MM.1S (cell line): ENCODE measurements at regions not wholly inside any gene's neighbourhood (a gene's known extent, or its start where the extent isn't known, plus 50 kb on each side); places are given as distances from the start of the nearest gene placed in this dataset.

Experiments used
- DNase-seq: peaks from one replicate; pipeline ENCODE4 v3.0.0-alpha.2; 2015
- H2AFZ ChIP-seq: fragments of 300-600 bp; sonication (generic); 2 replicates; pipeline ENCODE4 v1.6.0; 2016; ENCODE audit warnings: antibody characterized with exemption, low read length
- H3F3A ChIP-seq: fragments of 300-600 bp; sonication (generic); 2 replicates; pipeline ENCODE4 v1.6.1; 2016; ENCODE audit warnings: mild to moderate bottlenecking, antibody characterized with exemption, low read length, moderate library complexity, mixed read lengths; ENCODE audit not compliant: insufficient read depth
- H3K27ac ChIP-seq: fragments of 300-600 bp; sonication (generic); 2 replicates; pipeline ENCODE4 v1.5.1; 2016; ENCODE audit warnings: mild to moderate bottlenecking, low read length
- H3K27me3 ChIP-seq: fragments of 300-600 bp; sonication (generic); replicated peaks from 2 replicates; pipeline ENCODE4 v1.6.0; 2016; ENCODE audit warnings: low read length; ENCODE audit not compliant: insufficient read depth
- H3K36me3 ChIP-seq: fragments of 300-600 bp; sonication (generic); replicated peaks from 2 replicates; pipeline ENCODE4 v1.6.1; 2016; ENCODE audit warnings: mild to moderate bottlenecking, low read length, mixed read lengths; ENCODE audit not compliant: insufficient read depth
- H3K4me1 ChIP-seq: fragments of 300-600 bp; sonication (generic); 2 replicates; pipeline ENCODE4 v1.6.1; 2016; ENCODE audit warnings: low read length, mixed read lengths
- H3K4me2 ChIP-seq: fragments of 300-600 bp; sonication (generic); 2 replicates; pipeline ENCODE4 v1.6.0; 2016; ENCODE audit warnings: low read depth, low read length
- H3K4me3 ChIP-seq: fragments of 300-600 bp; sonication (generic); 2 replicates; pipeline ENCODE4 v1.5.1; 2016; ENCODE audit warnings: low read length, mixed read lengths
- H3K79me2 ChIP-seq: fragments of 300-600 bp; sonication (generic); 2 replicates; pipeline ENCODE4 v1.6.1; 2016; ENCODE audit warnings: mixed run types, low read length, mixed read lengths
- H3K9ac ChIP-seq: fragments of 300-600 bp; sonication (generic); 2 replicates; pipeline ENCODE4 v1.6.1; 2016; ENCODE audit warnings: low read length, mixed read lengths
- H3K9me2 ChIP-seq: fragments of 300-600 bp; sonication (generic); replicated peaks from 2 replicates; pipeline ENCODE4 v1.6.1; 2016; ENCODE audit warnings: mild to moderate bottlenecking, low read length, mixed read lengths; ENCODE audit not compliant: insufficient read depth
- H3K9me3 ChIP-seq: fragments of 300-600 bp; sonication (generic); replicated peaks from 2 replicates; pipeline ENCODE4 v1.6.1; 2016; ENCODE audit warnings: mild to moderate bottlenecking, low read length, mixed read lengths; ENCODE audit not compliant: insufficient read depth
- H4K20me1 ChIP-seq: fragments of 300-600 bp; sonication (generic); 2 replicates; pipeline ENCODE4 v1.6.1; 2016; ENCODE audit warnings: mild to moderate bottlenecking, low read length, moderate library complexity, mixed read lengths; ENCODE audit not compliant: insufficient read depth
- CTCF ChIP-seq: fragments of 300-600 bp; sonication (generic); IDR thresholded peaks from 2 replicates; pipeline ENCODE4 v1.5.1; 2016; ENCODE audit warnings: antibody characterized with exemption, low read length, mixed read lengths
- EZH2 ChIP-seq: fragments of 300-600 bp; sonication (generic); optimal IDR thresholded peaks from 2 replicates; pipeline ENCODE3; 2017; ENCODE audit warnings: low read depth, mild to moderate bottlenecking, antibody characterized with exemption, low read length, mixed read lengths
- EZH2phosphoT487 ChIP-seq: fragments of 300-600 bp; sonication (generic); IDR thresholded peaks from 2 replicates; pipeline ENCODE4 v1.6.1; 2018; ENCODE audit warnings: antibody characterized with exemption, low read length

DNA sequence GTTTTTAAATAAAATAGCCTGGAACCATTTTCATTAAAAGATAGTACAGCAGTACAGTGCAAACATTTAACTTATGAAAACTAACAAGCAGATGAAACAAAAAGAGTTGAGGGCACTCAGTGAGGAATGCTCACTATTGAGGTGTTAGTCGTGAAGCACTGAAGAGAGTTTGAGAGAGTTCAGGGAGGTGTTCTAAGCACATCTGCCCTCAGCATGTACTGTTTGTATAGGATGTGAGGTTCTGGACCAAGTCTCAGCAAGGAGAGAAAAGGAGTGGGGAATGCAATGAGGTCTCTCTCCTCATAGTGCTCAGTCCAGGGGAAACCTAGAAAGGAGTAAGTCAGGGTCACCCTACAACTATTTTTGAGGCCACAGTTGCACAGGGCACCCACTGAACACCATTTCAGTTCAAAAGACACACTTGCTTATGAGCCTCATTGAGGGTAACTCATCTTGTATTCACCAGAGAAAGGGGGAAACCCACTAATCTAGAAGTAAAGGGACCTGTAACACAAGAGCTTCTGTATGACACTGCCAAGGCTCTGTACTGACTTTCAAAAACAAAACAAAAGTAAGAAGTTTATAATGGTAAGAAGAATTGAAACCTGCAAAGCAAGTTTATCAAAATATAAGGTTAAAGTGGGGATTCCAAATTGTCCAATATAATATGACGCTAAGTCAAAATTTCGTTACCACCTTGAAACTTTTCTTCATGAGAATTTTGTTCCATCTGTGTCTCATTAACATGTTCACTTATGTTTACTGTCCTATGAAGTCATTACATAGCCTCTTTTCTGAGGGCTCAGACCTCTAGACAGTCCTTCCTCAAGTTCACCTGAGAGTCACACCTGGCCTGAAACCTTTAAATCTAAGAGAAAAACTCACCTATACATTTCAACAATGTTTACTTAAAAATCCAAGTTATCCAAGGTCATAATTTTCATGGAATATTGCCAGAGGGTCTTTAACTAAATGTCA lies 275.3 kb downstream of the ETS1 start:
- Histone ChIP-seq H3F3A (no peaks in the 10 kb centered on the region), H3K4me1 (0 out of 2 replicates have a peak, but pooled peaks cover 4% of the 10 kb centered on the region), H3K27ac (no peak overlapping the region), H4K20me1 (no peaks in the 10 kb centered on the region), H3K9ac (no peak overlapping the region), H3K9me2 (no peaks in the 10 kb centered on the region), H3K9me3 (no peaks in the 10 kb centered on the region), H3K79me2 (no peaks in the 10 kb centered on the region), H2AFZ (0 out of 2 replicates have a peak overlapping the region, but pooled peaks have one; percentile 29), H3K36me3 (no peaks in the 10 kb centered on the region), H3K27me3 (no peaks in the 10 kb centered on the region), H3K4me3 (no peak overlapping the region), H3K4me2 (no peak overlapping the region)
- TF ChIP-seq EZH2 (no peak), EZH2phosphoT487 (no peak), CTCF (no peak)
- no peak for DNase-seq

DNA sequence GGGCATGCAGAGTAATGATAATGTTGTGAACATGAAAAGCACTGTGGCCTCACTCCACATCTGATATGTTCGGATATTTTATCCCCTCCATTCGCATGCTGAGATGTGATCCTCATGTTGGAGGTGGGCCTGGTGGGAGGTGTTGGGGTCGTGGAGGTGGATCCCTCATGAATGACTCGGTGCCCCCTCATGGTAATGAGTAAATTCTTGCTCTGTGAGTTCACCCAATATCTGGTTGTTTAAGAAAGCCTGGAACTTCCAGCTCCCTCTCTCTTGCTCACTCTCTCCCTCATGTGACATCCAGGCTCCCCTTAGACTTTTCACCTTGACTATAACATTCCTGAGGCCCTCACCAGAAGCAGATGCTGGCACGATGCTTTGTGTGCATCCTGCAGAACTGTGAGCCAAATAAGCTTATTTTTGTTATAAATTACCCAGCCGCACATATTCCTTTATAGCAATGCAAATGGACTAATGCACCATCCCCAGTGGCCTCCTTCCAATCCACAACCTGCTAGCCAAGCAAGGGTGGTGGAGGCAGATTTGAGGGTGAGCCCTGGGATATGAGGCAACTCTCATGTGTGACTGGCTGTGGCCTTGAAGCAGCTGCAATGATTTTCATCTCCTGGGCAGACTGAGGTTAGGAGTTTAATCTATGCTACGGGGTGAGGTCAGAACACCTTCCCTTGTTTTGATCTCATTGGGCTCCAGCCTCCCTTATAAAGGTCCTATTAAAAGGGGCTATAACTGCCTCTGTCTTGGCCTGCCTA lies 276.5 kb downstream of the ETS1 start:
- no peak overlapping the region for H3K27ac ChIP-seq
- no peaks in the 10 kb centered on the region for H3K27me3 ChIP-seq
- no peak overlapping the region for H2AFZ ChIP-seq

GRCh38 chr11:128310005-128310404 lies 277.4 kb downstream of the ETS1 start:
- no peak overlapping the region for H3K4me2 ChIP-seq
- no peak overlapping the region for H3K4me3 ChIP-seq
- peaks cover 9% of the 10 kb centered on the region; the same call in 1 of the 2 replicates for H3K4me1 ChIP-seq
- H3K9ac ChIP-seq = no peak overlapping the region
- TF ChIP-seq CTCF (no peak), EZH2 (no peak), EZH2phosphoT487 (no peak)
- H3K79me2 ChIP-seq = no peaks in the 10 kb centered on the region
- no peak overlapping the region for H2AFZ ChIP-seq
- no peaks in the 10 kb centered on the region for H3K9me2 ChIP-seq
- DNase-seq = no peak
- H3K27ac ChIP-seq = no peak overlapping the region
- H3K9me3 ChIP-seq = no peaks in the 10 kb centered on the region
- H3F3A ChIP-seq = no peaks in the 10 kb centered on the region
- H3K36me3 ChIP-seq = no peaks in the 10 kb centered on the region
- no peaks in the 10 kb centered on the region for H3K27me3 ChIP-seq
- H4K20me1 ChIP-seq = no peaks in the 10 kb centered on the region

More for the DNA sequence above, 276.5 kb downstream of the ETS1 start:
- H3F3A ChIP-seq = no peaks in the 10 kb centered on the region
- H3K9me3 ChIP-seq = no peaks in the 10 kb centered on the region
- H3K9me2 ChIP-seq = no peaks in the 10 kb centered on the region
- no peaks in the 10 kb centered on the region for H3K79me2 ChIP-seq
- no peak overlapping the region for H3K4me3 ChIP-seq
- no peak overlapping the region for H3K4me2 ChIP-seq
- H3K36me3 ChIP-seq = no peaks in the 10 kb centered on the region
- no peaks in the 10 kb centered on the region for H4K20me1 ChIP-seq
- no peak overlapping the region for H3K9ac ChIP-seq
- TF ChIP-seq CTCF = no peak
- TF ChIP-seq EZH2phosphoT487 = no peak
- 0 out of 2 replicates have a peak, but pooled peaks cover 4% of the 10 kb centered on the region for H3K4me1 ChIP-seq
- DNase-seq = no peak
